ENCODE measurements at regions not wholly inside any gene's neighbourhood (a gene's known extent, or its start where the extent isn't known, plus 50 kb on each side); places are given as distances from the start of the nearest gene placed in this dataset.
"Not testable (repeated sequence)": the region's sequence is repeated elsewhere in the genome, so short reads cannot be mapped to it uniquely, and the experiment has no call there.

DNA sequence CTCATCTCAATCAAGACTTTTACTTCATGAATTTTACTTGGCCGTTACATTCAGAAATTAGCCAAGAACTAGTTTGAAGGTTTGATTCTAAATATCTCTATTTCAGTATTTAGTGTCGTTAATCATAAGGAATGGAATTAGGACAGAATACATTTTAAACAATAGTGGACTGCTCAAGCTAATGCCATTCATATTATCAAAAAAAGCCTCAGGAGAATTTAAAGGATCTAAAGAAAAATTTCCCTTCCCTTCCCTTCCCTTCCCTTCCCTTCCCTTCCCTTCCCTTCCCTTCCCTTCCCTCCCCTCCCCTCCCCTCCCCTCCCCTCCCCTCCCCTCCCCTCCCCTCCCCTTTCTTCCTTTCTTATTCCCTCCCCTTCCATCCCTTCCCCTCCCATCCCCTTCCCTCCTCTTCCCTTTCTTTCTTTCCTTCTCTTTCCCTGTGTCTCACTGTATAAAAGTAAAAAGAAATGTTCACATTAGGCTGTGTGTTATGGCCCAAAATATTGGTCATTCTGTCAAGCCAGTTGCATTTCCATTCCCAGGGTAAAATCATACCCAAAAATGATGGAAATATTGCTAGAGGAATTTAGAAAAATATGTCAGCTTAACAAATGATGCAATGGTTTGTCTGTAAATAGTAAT is 717.8 kb downstream of the LUZP2 start:
- Histone ChIP-seq H3K27me3 (ENCODE audit: control insufficient read depth in 1 of 2, insufficient read depth in 2 of 2, low read length in 1 of 2) (no peaks in the 10 kb centered on the region), H3K4me1 (ENCODE audit: control insufficient read depth in 1 of 2, insufficient read depth in 2 of 2, low read length in 2 of 2) (no peaks in the 10 kb centered on the region), H3K9me3 (ENCODE audit: control insufficient read depth, low read length) (peaks cover 5% of the 10 kb centered on the region), H3K27ac (ENCODE audit: low read depth in 1 of 2, low read length in 2 of 2) (no peak overlapping the region), H3K4me3 (ENCODE audit: low read length in 2 of 2) (no peak overlapping the region), H3K36me3 (ENCODE audit: control insufficient read depth in 1 of 2, insufficient read depth in 2 of 2, low read length in 1 of 2) (no peaks in the 10 kb centered on the region)
- WGBS, 2 donors, result 79 to 83% methylated on average over 2 of the region's 2 CpGs
- intact Hi-C loops (cut with DNase I), result no loop called here
- no peak for DNase-seq
- no peak for ATAC-seq (ENCODE audit: low FRiP score)

DNA sequence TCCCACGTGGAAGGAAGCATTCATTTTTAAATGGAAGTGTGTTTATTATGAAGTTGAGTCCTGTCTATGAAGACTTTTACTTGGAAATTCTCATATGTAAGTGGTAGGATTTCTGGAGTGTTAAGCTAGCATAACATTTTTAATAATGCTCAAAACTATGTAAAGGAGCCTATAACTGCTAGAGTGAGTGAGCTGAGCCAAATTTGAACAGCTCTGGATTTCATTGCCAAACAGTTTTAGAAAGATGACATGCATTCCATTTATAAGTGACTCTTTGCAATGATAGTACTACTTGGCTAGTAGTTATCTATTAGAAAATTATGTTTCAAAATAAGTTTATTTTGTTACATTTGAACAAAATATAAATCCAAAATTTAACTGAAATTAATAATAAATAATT is 721.2 kb downstream of the LUZP2 start:
- Histone ChIP-seq H3K27me3 (ENCODE audit: control insufficient read depth in 1 of 2, insufficient read depth in 2 of 2, low read length in 1 of 2) (no peaks in the 10 kb centered on the region), H3K4me1 (ENCODE audit: control insufficient read depth in 1 of 2, insufficient read depth in 2 of 2, low read length in 2 of 2) (no peaks in the 10 kb centered on the region), H3K9me3 (ENCODE audit: control insufficient read depth, low read length) (no peaks in the 10 kb centered on the region), H3K27ac (ENCODE audit: low read depth in 1 of 2, low read length in 2 of 2) (no peak overlapping the region), H3K36me3 (ENCODE audit: control insufficient read depth in 1 of 2, insufficient read depth in 2 of 2, low read length in 1 of 2) (no peaks in the 10 kb centered on the region), H3K4me3 (ENCODE audit: low read length in 2 of 2) (no peak overlapping the region)
- intact Hi-C loops (cut with DNase I), result no loop called here
- DNase-seq, result no peak
- WGBS, 2 donors, result 43 to 46% methylated on average over 1 of the region's 1 CpG
- ATAC-seq (ENCODE audit: low FRiP score), result no peak

DNA sequence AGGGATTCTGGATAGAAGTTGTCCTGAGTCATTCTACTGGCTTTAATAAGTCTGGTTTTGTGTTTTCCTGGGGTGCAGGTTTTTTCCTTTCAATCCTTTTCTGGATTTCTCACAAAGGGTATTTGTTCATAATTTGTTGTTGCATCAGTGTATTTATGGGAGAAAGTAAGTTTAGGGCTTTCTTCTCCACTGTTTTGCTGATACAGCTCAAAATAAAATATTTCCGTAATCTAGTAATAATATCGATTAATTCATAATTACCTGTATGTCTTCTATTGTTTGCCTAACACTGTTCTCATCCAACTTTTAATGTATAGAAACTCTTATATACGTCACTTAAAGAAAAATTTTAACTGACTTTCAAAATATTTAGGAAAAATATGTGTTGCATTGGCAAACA is 728.2 kb downstream of the LUZP2 start:
- intact Hi-C loops (cut with DNase I), result no loop called here
- Histone ChIP-seq H3K9me3 (ENCODE audit: control insufficient read depth, low read length) (no peaks in the 10 kb centered on the region), H3K27ac (ENCODE audit: low read depth in 1 of 2, low read length in 2 of 2) (no peak overlapping the region), H3K4me3 (ENCODE audit: low read length in 2 of 2) (no peak overlapping the region), H3K36me3 (ENCODE audit: control insufficient read depth in 1 of 2, insufficient read depth in 2 of 2, low read length in 1 of 2) (no peaks in the 10 kb centered on the region), H3K27me3 (ENCODE audit: control insufficient read depth in 1 of 2, insufficient read depth in 2 of 2, low read length in 1 of 2) (no peaks in the 10 kb centered on the region), H3K4me1 (ENCODE audit: control insufficient read depth in 1 of 2, insufficient read depth in 2 of 2, low read length in 2 of 2) (no peaks in the 10 kb centered on the region)
- ATAC-seq (ENCODE audit: low FRiP score), result no peak
- DNase-seq, result no peak
- WGBS, 2 donors, result 61 to 91% methylated on average over 3 of the region's 3 CpGs

DNA sequence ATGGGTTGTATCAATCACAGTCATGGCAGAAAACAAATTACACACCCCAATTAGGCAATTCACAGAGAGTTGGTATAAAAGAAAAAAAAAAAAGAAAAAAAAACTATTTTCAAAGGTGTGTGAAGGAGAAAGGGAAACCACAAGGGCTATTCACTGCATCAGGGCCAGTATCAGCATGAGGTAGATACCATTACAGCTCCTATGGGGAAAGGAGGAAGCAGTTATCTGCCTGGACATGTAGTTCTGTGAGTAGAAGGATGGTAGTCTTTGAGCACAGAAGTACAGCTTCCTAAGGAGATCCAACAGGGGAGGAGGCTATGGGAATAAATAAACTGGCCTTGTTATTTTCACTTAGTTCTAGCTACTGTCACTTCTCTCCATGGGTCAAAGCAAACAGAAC is 746.1 kb downstream of the LUZP2 start:
- no peaks in the 10 kb centered on the region for H3K9me3 ChIP-seq (ENCODE audit: control insufficient read depth, low read length)
- H3K27me3 ChIP-seq (ENCODE audit: control insufficient read depth in 1 of 2, insufficient read depth in 2 of 2, low read length in 1 of 2), result no peaks in the 10 kb centered on the region
- intact Hi-C loops (cut with DNase I), result no loop called here
- H3K27ac ChIP-seq (ENCODE audit: low read depth in 1 of 2, low read length in 2 of 2), result no peak overlapping the region
- DNase-seq, result no peak
- no peaks in the 10 kb centered on the region for H3K36me3 ChIP-seq (ENCODE audit: control insufficient read depth in 1 of 2, insufficient read depth in 2 of 2, low read length in 1 of 2)
- H3K4me1 ChIP-seq (ENCODE audit: control insufficient read depth in 1 of 2, insufficient read depth in 2 of 2, low read length in 2 of 2), result no peaks in the 10 kb centered on the region
- no peak overlapping the region for H3K4me3 ChIP-seq (ENCODE audit: low read length in 2 of 2)
- no peak for ATAC-seq (ENCODE audit: low FRiP score)

DNA sequence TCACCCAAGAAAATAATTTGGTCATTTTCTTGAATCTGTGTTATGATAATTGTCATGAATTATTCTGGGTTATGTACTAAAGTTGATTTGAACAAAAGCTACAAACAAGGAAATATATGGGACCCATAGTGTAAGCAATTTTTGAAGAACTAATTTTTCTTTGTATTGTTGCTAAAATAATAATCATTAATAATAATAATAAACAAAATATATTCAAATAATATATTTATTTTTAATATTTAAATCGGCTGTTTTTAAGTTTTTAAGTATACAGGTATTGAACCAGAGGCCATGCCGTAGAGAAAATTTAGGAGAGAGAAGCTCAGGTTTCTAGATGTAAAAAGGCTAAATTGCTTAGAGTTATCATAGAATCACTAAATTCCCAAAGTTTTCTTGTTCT is 747.3 kb downstream of the LUZP2 start:
- WGBS, 2 donors, result 91 to 94% methylated on average over 2 of the region's 2 CpGs
- H3K27me3 ChIP-seq (ENCODE audit: control insufficient read depth in 1 of 2, insufficient read depth in 2 of 2, low read length in 1 of 2), result no peaks in the 10 kb centered on the region
- ATAC-seq (ENCODE audit: low FRiP score) (no peak), DNase-seq (no peak)
- H3K4me1 ChIP-seq (ENCODE audit: control insufficient read depth in 1 of 2, insufficient read depth in 2 of 2, low read length in 2 of 2), result no peaks in the 10 kb centered on the region
- intact Hi-C loops (cut with DNase I), result no loop called here
- no peak overlapping the region for H3K4me3 ChIP-seq (ENCODE audit: low read length in 2 of 2)
- H3K36me3 ChIP-seq (ENCODE audit: control insufficient read depth in 1 of 2, insufficient read depth in 2 of 2, low read length in 1 of 2), result no peaks in the 10 kb centered on the region
- no peak overlapping the region for H3K27ac ChIP-seq (ENCODE audit: low read depth in 1 of 2, low read length in 2 of 2)
- H3K9me3 ChIP-seq (ENCODE audit: control insufficient read depth, low read length), result no peaks in the 10 kb centered on the region

DNA sequence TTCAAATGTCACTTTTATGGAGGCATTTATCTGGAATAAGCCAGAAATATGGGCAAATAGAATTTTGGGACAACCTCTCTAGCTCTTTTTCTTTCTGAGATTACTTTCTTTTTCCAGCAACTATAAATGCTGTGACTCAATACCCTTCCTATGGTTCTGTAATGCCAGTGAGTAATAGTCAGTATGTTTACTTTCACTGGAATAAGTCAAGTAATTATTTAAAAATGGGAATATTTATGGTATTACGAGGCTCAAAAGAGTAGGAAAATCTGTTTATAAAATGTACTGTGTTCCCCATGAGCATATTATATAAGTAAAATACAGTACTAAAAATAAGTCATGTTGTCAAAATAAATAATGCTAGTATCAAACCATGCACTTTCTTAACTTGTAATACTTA is 750.5 kb downstream of the LUZP2 start:
- ATAC-seq (ENCODE audit: low FRiP score) (no peak), DNase-seq (no peak)
- Histone ChIP-seq H3K4me3 (ENCODE audit: low read length in 2 of 2) (no peak overlapping the region), H3K9me3 (ENCODE audit: control insufficient read depth, low read length) (no peaks in the 10 kb centered on the region), H3K4me1 (ENCODE audit: control insufficient read depth in 1 of 2, insufficient read depth in 2 of 2, low read length in 2 of 2) (no peaks in the 10 kb centered on the region), H3K36me3 (ENCODE audit: control insufficient read depth in 1 of 2, insufficient read depth in 2 of 2, low read length in 1 of 2) (no peaks in the 10 kb centered on the region), H3K27ac (ENCODE audit: low read depth in 1 of 2, low read length in 2 of 2) (no peak overlapping the region), H3K27me3 (ENCODE audit: control insufficient read depth in 1 of 2, insufficient read depth in 2 of 2, low read length in 1 of 2) (no peaks in the 10 kb centered on the region)
- 26 to 53% methylated on average over 1 of the region's 1 CpG for WGBS, 2 donors
- intact Hi-C loops (cut with DNase I), result no loop called here

DNA sequence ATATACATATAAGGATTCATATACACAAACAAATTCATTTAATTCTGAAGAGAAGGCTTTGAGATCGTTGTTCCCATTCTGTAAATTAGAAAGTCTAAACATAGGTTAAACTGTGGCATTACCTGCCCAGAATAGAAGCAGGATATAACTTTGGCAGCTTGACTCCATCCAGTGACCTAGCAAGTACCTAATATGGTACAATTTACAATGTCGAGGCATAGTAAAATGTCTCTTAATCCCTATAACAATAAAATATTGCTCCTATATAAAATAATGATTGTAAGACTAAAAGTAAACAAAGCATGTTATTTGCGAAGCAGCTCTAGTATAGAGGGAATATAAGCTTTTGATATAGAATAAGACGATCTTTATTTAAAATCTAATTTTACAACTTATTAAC is 756.0 kb downstream of the LUZP2 start:
- intact Hi-C loops (cut with DNase I), result no loop called here
- WGBS, 2 donors, result 73% methylated on average over 4 of the region's 4 CpGs
- no peak overlapping the region for H3K27ac ChIP-seq (ENCODE audit: low read depth in 1 of 2, low read length in 2 of 2)
- no peak for ATAC-seq (ENCODE audit: low FRiP score)
- H3K9me3 ChIP-seq (ENCODE audit: control insufficient read depth, low read length), result no peaks in the 10 kb centered on the region
- no peak overlapping the region for H3K4me3 ChIP-seq (ENCODE audit: low read length in 2 of 2)
- DNase-seq, result no peak
- no peaks in the 10 kb centered on the region for H3K36me3 ChIP-seq (ENCODE audit: control insufficient read depth in 1 of 2, insufficient read depth in 2 of 2, low read length in 1 of 2)
- H3K4me1 ChIP-seq (ENCODE audit: control insufficient read depth in 1 of 2, insufficient read depth in 2 of 2, low read length in 2 of 2), result no peaks in the 10 kb centered on the region
- H3K27me3 ChIP-seq (ENCODE audit: control insufficient read depth in 1 of 2, insufficient read depth in 2 of 2, low read length in 1 of 2), result no peaks in the 10 kb centered on the region

DNA sequence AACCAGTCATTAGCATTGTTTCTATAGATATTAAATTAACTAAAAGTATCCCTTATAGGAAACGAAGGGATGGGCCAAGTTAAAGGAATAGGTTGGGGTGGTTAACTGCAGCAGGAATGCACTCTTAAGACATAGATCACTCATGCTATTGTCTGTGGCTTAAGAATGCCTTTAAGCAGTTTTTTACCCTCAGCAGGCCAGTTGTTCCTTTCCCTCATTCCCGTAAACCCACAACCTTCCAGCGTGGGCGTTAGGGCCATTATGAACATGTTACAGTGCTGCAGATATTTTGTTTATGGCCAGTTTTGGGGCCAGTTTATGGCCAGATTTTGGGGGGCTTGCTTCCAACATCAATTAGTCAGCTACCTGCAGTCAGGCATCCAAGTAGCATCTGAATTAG is 767.0 kb downstream of the LUZP2 start:
- H3K4me3 ChIP-seq (ENCODE audit: low read length in 2 of 2); H3K36me3 ChIP-seq (ENCODE audit: control insufficient read depth in 1 of 2, insufficient read depth in 2 of 2, low read length in 1 of 2); DNase-seq; H3K9me3 ChIP-seq (ENCODE audit: control insufficient read depth, low read length); ATAC-seq (ENCODE audit: low FRiP score); H3K27me3 ChIP-seq (ENCODE audit: control insufficient read depth in 1 of 2, insufficient read depth in 2 of 2, low read length in 1 of 2); intact Hi-C loops (cut with DNase I); H3K27ac ChIP-seq (ENCODE audit: low read depth in 1 of 2, low read length in 2 of 2); H3K4me1 ChIP-seq (ENCODE audit: control insufficient read depth in 1 of 2, insufficient read depth in 2 of 2, low read length in 2 of 2): not testable (repeated sequence)
- WGBS, 2 donors, result 78 to 87% methylated on average over 4 of the region's 4 CpGs

DNA sequence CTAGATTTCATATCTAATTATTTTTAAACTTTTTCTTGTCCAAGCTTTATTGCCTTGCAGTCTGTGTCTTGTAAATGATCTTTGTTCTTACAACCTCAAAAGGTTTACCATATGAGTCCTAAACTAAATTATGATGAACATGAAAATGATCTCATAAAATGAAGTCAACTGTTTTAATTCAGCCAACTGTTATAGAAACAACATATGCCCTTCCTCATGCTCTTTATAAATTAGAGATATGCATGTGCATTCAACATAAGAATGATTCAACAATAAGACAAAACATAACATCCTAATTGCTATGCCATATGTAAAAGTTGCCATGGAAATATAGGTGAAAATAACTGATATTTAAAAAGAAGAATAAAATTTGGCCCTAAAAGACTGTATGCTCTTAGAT is 774.4 kb downstream of the LUZP2 start:
- Histone ChIP-seq H3K9me3 (ENCODE audit: control insufficient read depth, low read length) (no peaks in the 10 kb centered on the region), H3K27me3 (ENCODE audit: control insufficient read depth in 1 of 2, insufficient read depth in 2 of 2, low read length in 1 of 2) (no peaks in the 10 kb centered on the region), H3K4me3 (ENCODE audit: low read length in 2 of 2) (no peak overlapping the region), H3K36me3 (ENCODE audit: control insufficient read depth in 1 of 2, insufficient read depth in 2 of 2, low read length in 1 of 2) (no peaks in the 10 kb centered on the region), H3K27ac (ENCODE audit: low read depth in 1 of 2, low read length in 2 of 2) (no peak overlapping the region), H3K4me1 (ENCODE audit: control insufficient read depth in 1 of 2, insufficient read depth in 2 of 2, low read length in 2 of 2) (no peaks in the 10 kb centered on the region)
- ATAC-seq (ENCODE audit: low FRiP score), result no peak
- no peak for DNase-seq
- intact Hi-C loops (cut with DNase I), result no loop called here
